ENCODE measurements at regions not wholly inside any gene's neighbourhood (a gene's known extent, or its start where the extent isn't known, plus 50 kb on each side); places are given as distances from the start of the nearest gene placed in this dataset.

GRCh38 chr2:150028322-150028721, 440.7 kb upstream of the MMADHC start:
- TF ChIP-seq ZFX (IDR thresholded peaks at IDR 0.05; ENCODE audit: borderline replicate concordance) = no peak
- no peak for TF ChIP-seq CTCF (IDR thresholded peaks at IDR 0.05)
